Skin epidermis (tissue), 12 donors: ENCODE measurements at regions not wholly inside any gene's neighbourhood (a gene's known extent, or its start where the extent isn't known, plus 50 kb on each side); places are given as distances from the start of the nearest gene placed in this dataset.

ENCODE experiments used
- H3K27ac ChIP-seq, 21 experiments: fragments of 200-600 bp; sonication (generic) in 11 of 21; one replicate each; pipeline ENCODE4 v1.5.0; 2020; ENCODE audit warnings: mild to moderate bottlenecking in 3 of 21, inconsistent platforms in 2 of 21, moderate library complexity in 2 of 21
- H3K4me3 ChIP-seq, 7 experiments: fragments of 200-600 bp; sonication (generic) in 2 of 7; one replicate each; pipeline ENCODE4 v1.5.0; 2020; ENCODE audit warnings: inconsistent platforms in 2 of 7, mild to moderate bottlenecking in 2 of 7, moderate library complexity in 1 of 7

- H3K27ac ChIP-seq: no peak overlapping the region
- no peak overlapping the region for H3K4me3 ChIP-seq
Observed at GRCh38 chr6:43848671-43849391, 78.8 kb downstream of the VEGFA start.

GRCh38 chr6:43847741-43848630, 78.0 kb downstream of the VEGFA start:
- no peak overlapping the region for H3K4me3 ChIP-seq
- H3K27ac ChIP-seq: no peak overlapping the region

- Histone ChIP-seq H3K27ac (no peak overlapping the region), H3K4me3 (no peak overlapping the region)
Observed at GRCh38 chr6:43846556-43846955, 76.5 kb downstream of the VEGFA start.

GRCh38 chr6:43845646-43846045, 75.6 kb downstream of the VEGFA start:
- Histone ChIP-seq H3K4me3 (no peak overlapping the region), H3K27ac (no peak overlapping the region)

GRCh38 chr6:43843669-43844171, 73.7 kb downstream of the VEGFA start:
- Histone ChIP-seq H3K27ac (no peak overlapping the region), H3K4me3 (no peak overlapping the region)

GRCh38 chr6:43843097-43843645, 73.2 kb downstream of the VEGFA start:
- Histone ChIP-seq H3K27ac (no peak overlapping the region), H3K4me3 (no peak overlapping the region)

- H3K27ac ChIP-seq: no peak overlapping the region
- H3K4me3 ChIP-seq: no peak overlapping the region
Observed at GRCh38 chr6:43842231-43842794, 72.3 kb downstream of the VEGFA start.

- Histone ChIP-seq H3K4me3 (no peak overlapping the region), H3K27ac (no peak overlapping the region)
Observed at GRCh38 chr6:43840490-43841218, 70.6 kb downstream of the VEGFA start.

- H3K27ac ChIP-seq: no peak overlapping the region
Observed at GRCh38 chr6:43838276-43839036, 68.4 kb downstream of the VEGFA start.

GRCh38 chr6:43837507-43837906, 67.5 kb downstream of the VEGFA start:
- no peak overlapping the region for H3K27ac ChIP-seq

More at GRCh38 chr6:43838276-43839036, 68.4 kb downstream of the VEGFA start:
- no peak overlapping the region for H3K4me3 ChIP-seq

GRCh38 chr6:43836507-43837240, 66.7 kb downstream of the VEGFA start:
- no peak overlapping the region for H3K27ac ChIP-seq
- no peak overlapping the region for H3K4me3 ChIP-seq

More at GRCh38 chr6:43837507-43837906, 67.5 kb downstream of the VEGFA start:
- no peak overlapping the region for H3K4me3 ChIP-seq
